NB4 (cell line): ENCODE measurements at regions not wholly inside any gene's neighbourhood (a gene's known extent, or its start where the extent isn't known, plus 50 kb on each side); places are given as distances from the start of the nearest gene placed in this dataset.

Experiments
- DNase-seq: peaks from one replicate; pipeline ENCODE4 v3.0.0; 2010; ENCODE audit warnings: low read depth
- H3K4me3 ChIP-seq: one replicate; pipeline ENCODE4 v1.5.1; 2011; ENCODE audit warnings: mild to moderate bottlenecking, low read depth, low read length, moderate library complexity
- MYC ChIP-seq: IDR thresholded peaks from 2 replicates; pipeline ENCODE4 v1.6.1; 2011; ENCODE audit warnings: low read depth, low read length
- POLR2A ChIP-seq: IDR thresholded peaks from 2 replicates; pipeline ENCODE4 v1.6.1; 2011; ENCODE audit warnings: mild to moderate bottlenecking; ENCODE audit not compliant: insufficient read length; ENCODE audit errors: extremely low read depth
- TF ChIP-seq, protein P1 (sequence below): IDR thresholded peaks from 2 replicates; pipeline ENCODE4 v1.6.1; 2011; ENCODE audit warnings: low read depth, low read length
- TF ChIP-seq, protein P2 (sequence below): IDR thresholded peaks from one replicate; pipeline ENCODE4 v1.5.1; 2012; ENCODE audit warnings: low read depth, low read length

GRCh38 chr2:101538076-101538475 is 63.2 kb upstream of the RFX8 start:
- TF ChIP-seq POLR2A (no peak), MYC (no peak)
- TF ChIP-seq, protein P1, sequence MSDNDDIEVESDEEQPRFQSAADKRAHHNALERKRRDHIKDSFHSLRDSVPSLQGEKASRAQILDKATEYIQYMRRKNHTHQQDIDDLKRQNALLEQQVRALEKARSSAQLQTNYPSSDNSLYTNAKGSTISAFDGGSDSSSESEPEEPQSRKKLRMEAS = no peak
- TF ChIP-seq, protein P2, sequence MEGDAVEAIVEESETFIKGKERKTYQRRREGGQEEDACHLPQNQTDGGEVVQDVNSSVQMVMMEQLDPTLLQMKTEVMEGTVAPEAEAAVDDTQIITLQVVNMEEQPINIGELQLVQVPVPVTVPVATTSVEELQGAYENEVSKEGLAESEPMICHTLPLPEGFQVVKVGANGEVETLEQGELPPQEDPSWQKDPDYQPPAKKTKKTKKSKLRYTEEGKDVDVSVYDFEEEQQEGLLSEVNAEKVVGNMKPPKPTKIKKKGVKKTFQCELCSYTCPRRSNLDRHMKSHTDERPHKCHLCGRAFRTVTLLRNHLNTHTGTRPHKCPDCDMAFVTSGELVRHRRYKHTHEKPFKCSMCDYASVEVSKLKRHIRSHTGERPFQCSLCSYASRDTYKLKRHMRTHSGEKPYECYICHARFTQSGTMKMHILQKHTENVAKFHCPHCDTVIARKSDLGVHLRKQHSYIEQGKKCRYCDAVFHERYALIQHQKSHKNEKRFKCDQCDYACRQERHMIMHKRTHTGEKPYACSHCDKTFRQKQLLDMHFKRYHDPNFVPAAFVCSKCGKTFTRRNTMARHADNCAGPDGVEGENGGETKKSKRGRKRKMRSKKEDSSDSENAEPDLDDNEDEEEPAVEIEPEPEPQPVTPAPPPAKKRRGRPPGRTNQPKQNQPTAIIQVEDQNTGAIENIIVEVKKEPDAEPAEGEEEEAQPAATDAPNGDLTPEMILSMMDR = no peak

DNA sequence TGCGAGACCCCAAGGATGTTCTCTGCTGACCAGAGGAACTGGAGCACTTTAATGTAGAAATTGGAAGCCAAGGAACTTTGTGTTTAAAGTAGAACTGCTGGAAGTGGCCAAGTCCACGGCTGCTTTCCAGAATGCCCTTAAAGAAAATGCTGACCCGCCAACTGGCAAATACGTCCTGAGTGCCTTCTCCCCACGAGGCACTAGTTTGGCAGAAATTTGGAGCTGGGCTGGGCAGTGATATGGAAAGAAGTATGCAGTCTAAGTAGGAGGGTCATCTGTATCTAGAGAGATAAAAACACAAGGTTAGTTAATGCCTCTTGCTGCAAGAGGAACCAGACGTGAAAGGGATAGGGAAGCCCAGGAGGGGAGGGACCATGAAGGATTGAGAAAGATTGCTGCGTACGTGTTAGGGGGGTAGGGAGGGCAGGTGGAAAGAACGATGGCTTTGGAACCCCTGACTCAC is 59.3 kb upstream of the RFX8 start:
- DNase-seq = peak; percentile 89
- H3K4me3 ChIP-seq = no peak overlapping the region
- no peak for TF ChIP-seq POLR2A

More at GRCh38 chr2:101538076-101538475, 63.2 kb upstream of the RFX8 start:
- no peak for DNase-seq
- no peak overlapping the region for H3K4me3 ChIP-seq

- no peak for DNase-seq
- no peak overlapping the region for H3K4me3 ChIP-seq
- TF ChIP-seq POLR2A (no peak), MYC (no peak)
- TF ChIP-seq, protein P2 = no peak
- TF ChIP-seq, protein P1 = no peak
Measured at GRCh38 chr2:101533561-101534148, 58.7 kb upstream of the RFX8 start.

DNA sequence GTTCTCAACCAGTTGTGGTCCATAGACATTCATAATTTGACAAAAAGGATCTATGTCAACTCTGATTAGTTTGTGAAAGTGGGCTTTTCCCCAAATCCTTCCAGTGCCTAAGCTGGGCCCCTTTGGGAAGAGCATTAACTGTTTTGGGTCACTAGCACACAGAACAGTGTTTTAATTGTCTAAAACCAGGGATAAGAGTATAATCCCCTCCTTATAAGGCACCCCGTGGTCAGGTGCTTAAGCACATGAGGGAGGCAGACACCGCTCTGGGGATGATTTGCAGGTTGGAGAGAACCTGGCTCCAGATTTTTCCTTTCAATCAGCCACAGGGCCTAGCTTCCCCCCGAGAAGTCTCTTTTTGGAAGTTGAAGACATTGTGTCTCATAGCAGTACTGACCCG is 53.6 kb upstream of the RFX8 start:
- TF ChIP-seq, protein P2 = no peak
- TF ChIP-seq POLR2A (no peak), MYC (no peak)
- TF ChIP-seq, protein P1 = no peak
- no peak overlapping the region for H3K4me3 ChIP-seq
- DNase-seq = no peak

DNA sequence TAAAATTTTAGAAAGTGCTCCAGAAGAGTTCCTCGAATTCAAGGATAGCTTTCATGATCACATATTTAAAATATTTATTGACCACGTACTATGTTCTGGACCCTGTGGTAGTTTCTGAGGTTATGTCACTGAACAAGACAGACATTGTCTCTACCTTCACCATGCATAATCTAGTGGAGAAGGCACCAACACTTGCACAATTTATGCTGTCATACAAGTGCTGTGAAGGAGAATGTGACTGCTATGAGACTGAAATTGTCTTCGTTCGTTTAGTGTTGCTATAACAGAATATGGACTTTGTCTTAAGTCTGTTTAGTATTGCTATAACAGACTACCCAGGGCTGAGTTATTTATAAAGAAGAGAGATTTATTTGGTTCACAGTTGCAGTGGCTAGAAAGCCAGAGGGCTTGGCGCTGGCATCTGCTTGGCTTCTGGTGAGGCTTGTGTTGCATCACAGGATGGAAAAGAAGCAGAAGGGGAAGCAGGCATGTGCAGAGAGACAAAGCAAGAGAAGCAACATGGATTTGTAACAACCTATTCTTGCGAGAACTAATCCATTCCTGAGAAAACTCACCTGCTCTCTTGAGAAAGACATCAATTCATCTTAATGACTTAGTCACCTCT is 50.0 kb upstream of the RFX8 start:
- peak; percentile 85 for DNase-seq
- peak; percentile 63 for TF ChIP-seq MYC
- TF ChIP-seq, protein P1 = peak; percentile 74
- TF ChIP-seq POLR2A = no peak
- H3K4me3 ChIP-seq = no peak overlapping the region
